MCF 10A (cell line): ENCODE measurements at regions not wholly inside any gene's neighbourhood (a gene's known extent, or its start where the extent isn't known, plus 50 kb on each side); places are given as distances from the start of the nearest gene placed in this dataset.
A peak's percentile ranks its signal among the peaks of the same experiment; 100 is the strongest.

ENCODE experiments used
- BruUV-seq: library from RNA; stranded (reverse); fragments of 400-500 nt; replicated peaks from 2 replicates; lab custom pipeline; 2021; lab: Mats Ljungman, UMichigan
- CTCF ChIA-PET: fragments of 300-600 bp; sonication (Branson Sonifier 250); formaldehyde crosslinking; extraction: SDS; loops from one replicate; lab custom pipeline; 2021; ENCODE audit warnings: antibody characterized with exemption, inconsistent platforms; lab: Yijun Ruan, JAX
- POLR2A ChIA-PET: fragments of 300-600, 350-650 bp; sonication (Branson Sonifier 250); formaldehyde crosslinking; extraction: SDS; loops from one replicate; lab custom pipeline; 2020; ENCODE audit warnings: antibody characterized with exemption, inconsistent platforms; lab: Yijun Ruan, JAX
- DNase-seq: peaks from one replicate; pipeline ENCODE4 v3.0.0-alpha.2; 2018; ENCODE audit not compliant: unreplicated experiment
- H3K27ac Mint-ChIP-seq: one replicate; pipeline ENCODE4 v1.8.0; 2022; ENCODE audit warnings: mild to moderate bottlenecking, low read depth, mixed read lengths; ENCODE audit not compliant: unreplicated experiment
- H3K27me3 Mint-ChIP-seq: one replicate; pipeline ENCODE4 v1.8.0; 2022; ENCODE audit warnings: mixed read lengths; ENCODE audit not compliant: insufficient read depth, unreplicated experiment
- H3K36me3 Mint-ChIP-seq: one replicate; pipeline ENCODE4 v1.8.0; 2022; ENCODE audit warnings: mild to moderate bottlenecking, moderate library complexity, mixed read lengths; ENCODE audit not compliant: insufficient read depth, unreplicated experiment
- H3K4me1 Mint-ChIP-seq: one replicate; pipeline ENCODE4 v1.8.0; 2022; ENCODE audit warnings: mixed read lengths; ENCODE audit not compliant: insufficient read depth, unreplicated experiment
- H3K4me3 Mint-ChIP-seq: one replicate; pipeline ENCODE4 v1.8.0; 2022; ENCODE audit warnings: mild to moderate bottlenecking, moderate library complexity, mixed read lengths; ENCODE audit not compliant: unreplicated experiment
- H3K9me3 Mint-ChIP-seq: one replicate; pipeline ENCODE4 v1.8.0; 2022; ENCODE audit warnings: mixed read lengths; ENCODE audit not compliant: unreplicated experiment
- CTCF ChIP-seq: fragments of 200-600 bp; IDR thresholded peaks from one replicate; pipeline ENCODE4 v1.8.0; 2022; ENCODE audit warnings: antibody characterized with exemption, mild to moderate bottlenecking; ENCODE audit not compliant: unreplicated experiment
- intact Hi-C: fragments of 100-400 bp; cut with micrococcal nuclease; formaldehyde crosslinking; loops from 2 replicates; pipeline ENCODE4 v1.14.1; 2022

- no peaks in the 10 kb centered on the region for H3K36me3 Mint-ChIP-seq
- BruUV-seq, result no TSS peak
- H3K4me1 Mint-ChIP-seq, result no peaks in the 10 kb centered on the region
- H3K9me3 Mint-ChIP-seq, result no peaks in the 10 kb centered on the region
- no peak overlapping the region for H3K4me3 Mint-ChIP-seq
- TF ChIP-seq CTCF, result no peak
- peak; percentile 2 for DNase-seq
- H3K27ac Mint-ChIP-seq, result no peak overlapping the region
- H3K27me3 Mint-ChIP-seq, result peaks cover 52% of the 10 kb centered on the region
- ChIA-PET POLR2A (no interaction called here), CTCF (no interaction called here)
- intact Hi-C loops, result no loop called here
Measured at GRCh38 chrX:53813670-53814440, 127.3 kb upstream of the HUWE1 start.

GRCh38 chrX:53798281-53798680 lies 111.8 kb upstream of the HUWE1 start:
- peaks cover 92% of the 10 kb centered on the region for H3K27me3 Mint-ChIP-seq
- BruUV-seq, result no TSS peak
- no peaks in the 10 kb centered on the region for H3K9me3 Mint-ChIP-seq
- DNase-seq, result no peak
- POLR2A ChIA-PET, result no interaction called here
- intact Hi-C loops, result no loop called here
- no peak overlapping the region for H3K4me3 Mint-ChIP-seq
- no peaks in the 10 kb centered on the region for H3K36me3 Mint-ChIP-seq
- TF ChIP-seq CTCF, result no peak
- CTCF ChIA-PET, result no interaction called here
- H3K27ac Mint-ChIP-seq, result no peak overlapping the region
- no peaks in the 10 kb centered on the region for H3K4me1 Mint-ChIP-seq

- no peak for DNase-seq
- H3K4me3 Mint-ChIP-seq, result no peak overlapping the region
- ChIA-PET CTCF (interaction anchor here (0.7 kb wide), 1 partner anchor 136 kb away, joined by 3 read pairs; no protein-coding TSS in a partner anchor), POLR2A (interaction anchor here (0.6 kb wide), 1 partner anchor 41 kb away, joined by 3 read pairs; no protein-coding TSS in a partner anchor)
- H3K9me3 Mint-ChIP-seq, result no peaks in the 10 kb centered on the region
- intact Hi-C loops, result no loop called here
- no peak overlapping the region for H3K27ac Mint-ChIP-seq
- H3K36me3 Mint-ChIP-seq, result no peaks in the 10 kb centered on the region
- no TSS peak for BruUV-seq
- H3K27me3 Mint-ChIP-seq, result peaks cover 78% of the 10 kb centered on the region
- H3K4me1 Mint-ChIP-seq, result no peaks in the 10 kb centered on the region
- no peak for TF ChIP-seq CTCF
Measured at GRCh38 chrX:53795576-53795975, 109.1 kb upstream of the HUWE1 start.

GRCh38 chrX:53794181-53794580 lies 107.7 kb upstream of the HUWE1 start:
- no peak overlapping the region for H3K4me3 Mint-ChIP-seq
- POLR2A ChIA-PET, result no interaction called here
- no peaks in the 10 kb centered on the region for H3K9me3 Mint-ChIP-seq
- no peak for TF ChIP-seq CTCF
- CTCF ChIA-PET, result interaction anchor here (1.0 kb wide), 1 partner anchor 80 kb away, joined by 4 read pairs; no protein-coding TSS in a partner anchor
- H3K36me3 Mint-ChIP-seq, result no peaks in the 10 kb centered on the region
- peaks cover 64% of the 10 kb centered on the region for H3K27me3 Mint-ChIP-seq
- no peak for DNase-seq
- H3K27ac Mint-ChIP-seq, result no peak overlapping the region
- no peaks in the 10 kb centered on the region for H3K4me1 Mint-ChIP-seq
- intact Hi-C loops, result no loop called here
- no TSS peak for BruUV-seq
